C1 segment of cervical spinal cord (tissue), 14 donors: ENCODE measurements at regions not wholly inside any gene's neighbourhood (a gene's known extent, or its start where the extent isn't known, plus 50 kb on each side); places are given as distances from the start of the nearest gene placed in this dataset.

Experiments
- DNase-seq, 14 donors: peaks; one replicate each; lab custom pipeline; 2025; lab: John Stamatoyannopoulos, UW

GRCh38 chr3:168157903-168158302 lies 62.2 kb upstream of the GOLIM4 start:
- no peak for DNase-seq

- DNase-seq, result no peak
Measured at GRCh38 chr3:168157099-168157700, 61.5 kb upstream of the GOLIM4 start.

- DNase-seq, result no peak
Measured at GRCh38 chr3:168156479-168156878, 60.8 kb upstream of the GOLIM4 start.

GRCh38 chr3:168155303-168155702 lies 59.6 kb upstream of the GOLIM4 start:
- no peak for DNase-seq

- no peak for DNase-seq
Measured at GRCh38 chr3:168154089-168154488, 58.4 kb upstream of the GOLIM4 start.

- DNase-seq, result no peak
Measured at GRCh38 chr3:168152149-168152548, 56.4 kb upstream of the GOLIM4 start.
